GM21423 (cell line): ENCODE measurements at regions not wholly inside any gene's neighbourhood (a gene's known extent, or its start where the extent isn't known, plus 50 kb on each side); places are given as distances from the start of the nearest gene placed in this dataset.
"Not testable (repeated sequence)": the region's sequence is repeated elsewhere in the genome, so short reads cannot be mapped to it uniquely, and the experiment has no call there.

Source experiments
- ATAC-seq: cut with Tn5 transposase; IDR thresholded peaks from one replicate; pipeline ENCODE4 v1.9.1; 2021; ENCODE audit warnings: mild to moderate bottlenecking, moderate library complexity; ENCODE audit not compliant: unreplicated experiment

DNA sequence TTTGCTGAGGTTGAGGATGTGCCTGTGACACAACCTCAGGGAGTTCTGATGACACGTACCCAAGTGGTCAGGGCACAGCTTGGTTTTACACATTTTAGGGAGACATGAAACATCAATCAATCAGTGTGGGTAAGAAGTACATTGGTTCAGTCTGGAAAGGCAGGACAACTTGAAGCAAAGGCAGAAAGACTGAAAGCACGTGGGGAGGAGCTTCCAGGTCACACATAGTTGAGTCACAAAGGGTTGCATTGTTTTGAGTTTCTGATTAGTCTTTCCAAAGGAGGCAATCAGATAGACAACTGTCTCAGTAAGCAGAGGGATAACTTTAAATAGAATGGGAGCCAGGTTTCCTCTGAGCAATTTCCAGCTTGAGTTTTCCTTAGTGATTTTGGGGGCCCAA is 1910.0 kb upstream of the AGA start:
- ATAC-seq: no peak

DNA sequence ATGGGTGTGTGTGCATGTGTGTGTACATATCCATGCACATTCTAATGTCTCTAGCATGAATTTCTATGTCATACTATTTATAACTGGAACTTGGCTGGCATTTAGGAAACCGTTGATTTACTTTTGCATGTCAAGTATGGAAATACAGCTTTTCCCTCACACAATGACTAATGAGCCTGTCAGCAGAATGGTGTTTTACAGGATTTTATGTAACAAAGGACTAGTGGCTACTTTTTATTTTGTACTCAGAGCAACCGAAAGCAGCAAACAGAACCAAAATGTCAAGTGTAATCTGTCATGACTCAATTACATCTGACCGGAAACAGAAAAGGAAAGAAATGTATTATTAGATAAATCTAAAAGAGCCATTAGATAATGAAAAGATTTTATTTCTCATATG is 1911.5 kb upstream of the AGA start:
- no peak for ATAC-seq

DNA sequence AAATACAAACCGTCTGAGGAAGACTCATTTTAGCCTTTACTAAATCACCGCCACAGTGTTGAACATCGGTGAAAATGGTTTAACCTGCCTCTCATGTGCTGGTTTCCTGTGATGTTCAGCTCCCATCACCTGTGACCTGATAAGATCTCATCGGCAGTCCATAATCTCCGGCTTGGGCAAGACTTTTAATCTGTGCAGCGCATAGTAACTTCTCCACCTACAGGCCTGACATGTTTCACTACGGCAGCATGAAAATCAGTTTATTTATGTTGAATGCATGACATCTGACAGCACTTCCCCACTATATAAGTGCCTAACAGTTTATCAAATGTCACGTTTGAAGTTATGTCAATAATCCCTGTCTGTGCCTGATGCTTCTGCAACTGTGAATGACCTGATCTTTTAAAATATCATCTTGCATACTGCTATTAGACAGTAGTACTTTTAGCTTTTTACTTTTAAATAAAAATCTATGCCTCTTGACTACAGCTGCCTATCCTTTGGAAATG is 1919.8 kb upstream of the AGA start:
- ATAC-seq: no peak

GRCh38 chr4:179365932-179366331 is 1923.7 kb upstream of the AGA start:
- not testable (repeated sequence) for ATAC-seq

GRCh38 chr4:179372242-179372641 is 1930.0 kb upstream of the AGA start:
- ATAC-seq: no peak

DNA sequence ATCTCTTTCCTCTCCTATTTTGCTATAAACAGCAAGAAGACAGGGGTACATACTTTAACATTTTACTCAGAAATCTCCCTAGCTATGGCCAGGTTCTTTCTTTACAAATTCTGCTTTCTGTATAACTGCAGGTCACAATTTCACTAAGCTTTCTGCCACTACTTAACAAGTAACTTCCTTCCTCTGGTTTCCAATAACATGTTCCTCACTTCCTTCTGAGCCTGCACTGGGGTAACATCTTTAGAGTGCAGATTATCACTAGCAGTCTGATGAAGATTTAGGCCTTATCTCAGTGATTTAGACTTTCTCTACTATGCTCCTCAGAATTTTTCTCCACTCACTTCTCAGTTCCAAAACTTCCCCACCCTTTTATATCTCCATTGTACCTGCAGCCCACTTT is 1930.5 kb upstream of the AGA start:
- no peak for ATAC-seq

GRCh38 chr4:179378847-179379246 is 1936.6 kb upstream of the AGA start:
- ATAC-seq: not testable (repeated sequence)

DNA sequence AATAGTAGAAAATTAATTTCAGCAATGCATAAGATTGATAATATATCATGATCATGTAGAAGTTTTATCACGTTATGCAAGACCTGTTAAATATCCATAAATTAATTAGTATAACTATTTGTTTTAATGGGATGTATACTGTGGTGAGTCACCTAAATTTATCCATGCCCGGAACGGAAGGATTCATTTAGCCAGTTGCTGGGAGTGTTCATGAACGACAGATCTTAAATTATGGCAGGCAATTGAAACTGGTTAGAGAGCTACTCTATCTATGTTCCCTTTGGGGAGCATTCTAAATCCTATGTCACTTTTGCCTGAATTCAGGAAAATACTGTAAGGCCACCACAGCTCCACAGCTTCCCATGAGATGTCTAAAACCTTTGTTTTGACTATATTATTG is 1950.5 kb upstream of the AGA start:
- no peak for ATAC-seq

GRCh38 chr4:179398414-179398813 is 1956.2 kb upstream of the AGA start:
- no peak for ATAC-seq

GRCh38 chr4:179399054-179399782 is 1957.0 kb upstream of the AGA start:
- ATAC-seq: no peak

DNA sequence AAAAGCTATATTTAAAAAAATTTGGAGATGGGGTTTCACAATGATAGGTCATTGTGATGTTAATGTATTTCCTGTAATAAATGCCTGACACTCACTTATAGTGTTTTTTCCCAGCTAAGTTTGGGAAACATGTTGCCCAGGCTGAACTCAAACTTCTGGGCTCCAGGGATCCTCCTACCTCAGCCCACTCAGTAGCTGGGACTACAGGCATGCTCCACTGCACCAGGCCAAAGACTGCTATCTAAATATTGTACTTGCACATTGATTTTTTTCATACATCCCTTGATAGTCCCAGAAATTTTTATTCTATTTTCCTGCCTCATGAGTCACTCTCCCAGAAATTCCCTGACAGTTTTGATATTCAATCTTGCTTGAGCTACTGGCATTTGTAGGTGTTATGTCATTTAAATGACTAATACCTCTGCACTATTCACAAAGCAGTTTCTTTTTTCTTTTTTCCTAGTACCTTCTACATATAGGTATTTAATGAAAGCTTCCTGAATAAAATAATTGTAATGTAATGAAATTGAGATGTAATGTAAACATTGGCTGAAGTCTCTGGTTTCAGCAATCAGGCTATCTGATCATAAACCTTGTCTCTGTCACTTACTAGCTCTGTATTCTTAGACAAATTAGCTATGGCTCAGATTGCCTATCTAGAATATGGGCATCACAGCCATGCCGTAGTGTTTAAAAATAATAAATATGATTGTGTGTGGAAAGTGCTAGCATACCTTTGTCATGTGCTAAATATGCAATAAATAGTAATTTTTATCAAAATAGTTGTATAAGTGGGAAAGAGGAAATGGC is 1973.0 kb upstream of the AGA start:
- no peak for ATAC-seq

GRCh38 chr4:179415847-179416223 is 1973.6 kb upstream of the AGA start:
- no peak for ATAC-seq

DNA sequence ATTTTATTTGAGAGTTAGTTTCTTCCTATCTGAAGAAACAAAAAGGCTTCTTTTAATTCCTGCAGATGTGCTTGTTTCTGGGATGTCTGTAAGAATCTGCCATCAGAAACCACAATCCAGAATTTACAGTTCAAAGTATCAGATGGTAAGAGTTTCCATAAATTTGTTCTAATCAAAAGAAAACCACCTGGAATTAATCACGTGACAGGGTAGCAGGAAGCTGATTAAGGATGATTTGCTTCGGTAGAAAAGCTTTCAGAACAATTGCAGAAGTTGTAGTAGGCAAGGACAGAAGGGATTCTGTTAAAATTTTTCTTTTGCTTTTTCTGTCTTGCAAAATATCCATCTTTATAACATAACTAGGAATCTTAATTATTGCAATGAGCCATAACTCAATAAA is 1975.1 kb upstream of the AGA start:
- ATAC-seq: no peak

GRCh38 chr4:179437962-179438361 is 1995.7 kb upstream of the AGA start:
- ATAC-seq: no peak

DNA sequence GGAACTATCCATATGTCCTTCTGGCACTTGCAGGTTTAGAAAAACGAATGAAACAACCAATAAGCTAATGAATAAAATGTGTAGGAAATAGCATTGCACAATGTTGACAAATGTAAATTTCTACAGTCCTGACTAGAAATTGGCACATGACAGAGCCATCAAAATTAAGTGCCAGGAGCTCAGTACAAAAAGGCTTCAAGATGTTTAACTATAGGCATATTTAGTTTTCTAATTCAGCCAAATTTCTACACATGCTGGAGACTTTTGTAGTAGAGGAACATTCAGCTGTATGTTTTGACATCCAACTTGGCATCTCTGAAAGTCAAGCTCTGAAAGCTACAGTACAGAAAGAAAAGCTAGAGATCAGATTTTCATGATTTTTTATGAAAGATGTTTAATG is 1999.4 kb upstream of the AGA start:
- no peak for ATAC-seq

DNA sequence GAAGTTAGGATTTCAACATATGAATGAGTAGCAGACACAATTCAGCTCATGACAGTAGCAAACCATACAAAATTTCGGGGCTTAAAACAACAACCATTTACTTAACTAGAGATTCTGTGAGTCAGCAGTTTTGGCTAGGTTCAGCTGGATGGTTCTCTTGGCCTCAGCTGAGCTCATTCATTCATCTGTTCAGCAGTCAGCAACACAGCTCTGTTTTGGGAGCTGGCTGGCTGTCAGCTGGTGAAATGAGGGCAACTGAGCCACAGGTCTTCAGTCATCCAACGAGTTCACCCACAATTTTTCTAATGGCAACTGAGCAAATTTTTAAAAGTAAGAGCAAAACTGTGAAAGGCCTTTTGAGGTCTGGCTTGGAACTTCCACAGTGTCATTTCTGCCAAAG is 2005.1 kb upstream of the AGA start:
- ATAC-seq: no peak

GRCh38 chr4:179465131-179465797 is 2023.0 kb upstream of the AGA start:
- no peak for ATAC-seq

- ATAC-seq: no peak
Observed at GRCh38 chr4:179467878-179468277, 2025.6 kb upstream of the AGA start.

- no peak for ATAC-seq
Observed at GRCh38 chr4:179472164-179472563, 2029.9 kb upstream of the AGA start.

GRCh38 chr4:179478608-179479007 is 2036.4 kb upstream of the AGA start:
- ATAC-seq: no peak

DNA sequence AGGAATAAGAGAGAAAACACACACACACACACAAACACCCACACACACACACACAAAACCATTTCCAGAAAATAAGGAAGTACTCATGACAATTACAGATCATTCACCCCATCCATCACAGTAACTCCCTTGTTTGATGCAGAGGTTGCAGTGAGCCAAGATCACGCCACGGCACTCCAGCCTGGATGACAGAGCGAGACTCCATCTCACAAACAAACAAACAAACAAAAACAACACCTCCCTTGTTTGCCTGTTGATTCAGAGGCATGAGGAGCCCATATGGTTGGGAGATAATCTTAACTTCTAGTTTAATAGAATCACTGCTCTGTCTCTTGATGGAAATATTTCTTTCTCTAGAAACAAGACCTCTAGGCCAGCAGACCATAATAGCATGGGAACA is 2043.5 kb upstream of the AGA start:
- ATAC-seq: no peak
